Superior temporal gyrus (tissue), 1 donor: ENCODE measurements at regions not wholly inside any gene's neighbourhood (a gene's known extent, or its start where the extent isn't known, plus 50 kb on each side); places are given as distances from the start of the nearest gene placed in this dataset.
"Not testable (repeated sequence)": the region's sequence is repeated elsewhere in the genome, so short reads cannot be mapped to it uniquely, and the experiment has no call there.

Experiments used
- DNase-seq: peaks from one replicate; pipeline ENCODE4 v3.0.0-alpha.2; 2016; ENCODE audit errors: extremely low spot score

GRCh38 chr6:170149681-170150589 is 140.9 kb downstream of the DLL1 start:
- DNase-seq: no peak

- DNase-seq: no peak
These were observed 142.0 kb downstream of the DLL1 start for GRCh38 chr6:170148709-170149470.

GRCh38 chr6:170147832-170148708 is 142.8 kb downstream of the DLL1 start:
- no peak for DNase-seq

- peak; percentile 60 for DNase-seq
These were observed 143.7 kb downstream of the DLL1 start for GRCh38 chr6:170147056-170147787.

- no peak for DNase-seq
These were observed 144.2 kb downstream of the DLL1 start for GRCh38 chr6:170146640-170147039.

GRCh38 chr6:170146131-170146530 is 144.7 kb downstream of the DLL1 start:
- not testable (repeated sequence) for DNase-seq

- not testable (repeated sequence) for DNase-seq
These were observed 145.2 kb downstream of the DLL1 start for GRCh38 chr6:170145716-170146115.

GRCh38 chr6:170145272-170145592 is 145.6 kb downstream of the DLL1 start:
- no peak for DNase-seq

- no peak for DNase-seq
These were observed 146.2 kb downstream of the DLL1 start for GRCh38 chr6:170144571-170145271.

- no peak for DNase-seq
These were observed 147.3 kb downstream of the DLL1 start for GRCh38 chr6:170143401-170144150.

- DNase-seq: no peak
These were observed 148.3 kb downstream of the DLL1 start for GRCh38 chr6:170142559-170142958.

GRCh38 chr6:170141061-170141460 is 149.8 kb downstream of the DLL1 start:
- not testable (repeated sequence) for DNase-seq

GRCh38 chr6:170140129-170140528 is 150.7 kb downstream of the DLL1 start:
- DNase-seq: no peak

GRCh38 chr6:170139531-170139930 is 151.3 kb downstream of the DLL1 start:
- no peak for DNase-seq

- DNase-seq: not testable (repeated sequence)
These were observed 151.8 kb downstream of the DLL1 start for GRCh38 chr6:170139046-170139445.

GRCh38 chr6:170137911-170138910 is 152.7 kb downstream of the DLL1 start:
- DNase-seq: no peak

GRCh38 chr6:170137176-170137891 is 153.5 kb downstream of the DLL1 start:
- no peak for DNase-seq
